ENCODE measurements at regions not wholly inside any gene's neighbourhood (a gene's known extent, or its start where the extent isn't known, plus 50 kb on each side); places are given as distances from the start of the nearest gene placed in this dataset.

DNA sequence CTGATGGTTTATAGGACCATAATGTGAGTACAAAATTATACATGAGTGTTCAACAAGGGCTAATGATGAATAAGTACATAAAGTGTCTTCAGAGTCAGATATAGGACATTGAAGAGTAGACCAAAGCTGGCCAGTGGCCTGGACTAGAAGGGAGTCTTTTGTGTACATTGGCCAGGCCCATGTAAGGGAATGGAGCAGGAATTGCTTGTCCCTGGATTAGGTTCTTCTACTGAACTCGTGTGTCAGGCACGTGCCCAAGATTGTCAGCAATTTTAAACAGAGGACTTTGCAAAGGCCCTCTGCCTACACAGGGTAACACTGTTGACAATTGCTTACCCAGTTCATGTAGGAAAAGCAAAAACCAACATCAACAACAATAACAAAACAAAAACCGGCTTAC lies 196.0 kb upstream of the SEL1L start:
- H3K4me2 ChIP-seq (ENCODE audit: insufficient read depth, low read length) = no peak overlapping the region
- peaks cover 3% of the 10 kb centered on the region for H3K9me3 ChIP-seq (replicated peaks; ENCODE audit: control insufficient read depth, insufficient read depth, low read length)
- no peak overlapping the region for H3K4me3 ChIP-seq (replicated peaks in 1 of 3; ENCODE audit: insufficient read depth in 1 of 3, low read depth in 1 of 3, low read length in 3 of 3)
- H3K4me1 ChIP-seq (ENCODE audit: control insufficient read depth, extremely low read depth, insufficient read depth, low read length) = no peaks in the 10 kb centered on the region
- H3K9ac ChIP-seq (replicated peaks; ENCODE audit: extremely low read depth, insufficient read depth, low read length) = no peak overlapping the region
- DNase-seq (ENCODE audit: low read depth, low spot score) (no peak), FAIRE-seq (no peak)
- dilution Hi-C loops (cut with MboI; ENCODE audit: extremely low pct_ligation_motif_present, low sequenced_read_pairs) (no loop called here), intact Hi-C loops (cut with micrococcal nuclease) (no loop called here)
- TF ChIP-seq EZH2 (IDR thresholded peaks at IDR 0.05; ENCODE audit: borderline replicate concordance, low read depth, low read length, severe bottlenecking) (no peak), POLR2A (IDR thresholded peaks at IDR 0.05; ENCODE audit: low read depth, low read length) (no peak), POLR2AphosphoS5 (IDR thresholded peaks at IDR 0.05; ENCODE audit: insufficient read depth, low read depth, low read length) (no peak), JUN (IDR thresholded peaks at IDR 0.05; ENCODE audit: borderline replicate concordance, insufficient read depth, insufficient read length, low read depth) (no peak), MYC (IDR thresholded peaks at IDR 0.05; ENCODE audit: low read depth, low read length) (no peak), GATA2 (IDR thresholded peaks at IDR 0.05; ENCODE audit: insufficient read depth, insufficient read length, low read depth, low read length) (no peak), FOS (IDR thresholded peaks at IDR 0.05; ENCODE audit: borderline replicate concordance, insufficient read depth, low read length) (no peak)
- TF ChIP-seq, protein P1, sequence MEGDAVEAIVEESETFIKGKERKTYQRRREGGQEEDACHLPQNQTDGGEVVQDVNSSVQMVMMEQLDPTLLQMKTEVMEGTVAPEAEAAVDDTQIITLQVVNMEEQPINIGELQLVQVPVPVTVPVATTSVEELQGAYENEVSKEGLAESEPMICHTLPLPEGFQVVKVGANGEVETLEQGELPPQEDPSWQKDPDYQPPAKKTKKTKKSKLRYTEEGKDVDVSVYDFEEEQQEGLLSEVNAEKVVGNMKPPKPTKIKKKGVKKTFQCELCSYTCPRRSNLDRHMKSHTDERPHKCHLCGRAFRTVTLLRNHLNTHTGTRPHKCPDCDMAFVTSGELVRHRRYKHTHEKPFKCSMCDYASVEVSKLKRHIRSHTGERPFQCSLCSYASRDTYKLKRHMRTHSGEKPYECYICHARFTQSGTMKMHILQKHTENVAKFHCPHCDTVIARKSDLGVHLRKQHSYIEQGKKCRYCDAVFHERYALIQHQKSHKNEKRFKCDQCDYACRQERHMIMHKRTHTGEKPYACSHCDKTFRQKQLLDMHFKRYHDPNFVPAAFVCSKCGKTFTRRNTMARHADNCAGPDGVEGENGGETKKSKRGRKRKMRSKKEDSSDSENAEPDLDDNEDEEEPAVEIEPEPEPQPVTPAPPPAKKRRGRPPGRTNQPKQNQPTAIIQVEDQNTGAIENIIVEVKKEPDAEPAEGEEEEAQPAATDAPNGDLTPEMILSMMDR (IDR thresholded peaks at IDR 0.05; ENCODE audit: extremely low read depth in 1 of 2, insufficient read depth in 1 of 2, low read depth in 1 of 2, low read length in 2 of 2) = no peak
- TF ChIP-seq, protein P2, sequence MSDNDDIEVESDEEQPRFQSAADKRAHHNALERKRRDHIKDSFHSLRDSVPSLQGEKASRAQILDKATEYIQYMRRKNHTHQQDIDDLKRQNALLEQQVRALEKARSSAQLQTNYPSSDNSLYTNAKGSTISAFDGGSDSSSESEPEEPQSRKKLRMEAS (IDR thresholded peaks at IDR 0.05; ENCODE audit: insufficient read depth, insufficient read length) = no peak
- H4K20me1 ChIP-seq (replicated peaks; ENCODE audit: control insufficient read depth, extremely low read depth, insufficient read depth, low read length) = no peaks in the 10 kb centered on the region
- ChIA-PET CTCF (no interaction called here), POLR2A (no interaction called here)
- no peaks in the 10 kb centered on the region for H3K36me3 ChIP-seq (ENCODE audit: control insufficient read depth in 2 of 2, extremely low read depth in 1 of 2, insufficient read depth in 2 of 2, low read length in 2 of 2)
- H3K27ac ChIP-seq (ENCODE audit: insufficient read depth, low read depth, low read length) = no peak overlapping the region
- no peaks in the 10 kb centered on the region for H3K79me2 ChIP-seq (ENCODE audit: control insufficient read depth, insufficient read depth, low read length)
- no peaks in the 10 kb centered on the region for H3K27me3 ChIP-seq (ENCODE audit: control insufficient read depth in 2 of 2, insufficient read depth in 2 of 2, low read length in 2 of 2)
- no TSS peak for BruUV-seq (replicated peaks)
- no peaks in the 10 kb centered on the region for H3K9me1 ChIP-seq (replicated peaks; ENCODE audit: control insufficient read depth, extremely low read depth, insufficient read depth, low read length)
- H2AFZ ChIP-seq (ENCODE audit: low read depth, low read length) = no peak overlapping the region
